ENCODE measurements at regions not wholly inside any gene's neighbourhood (a gene's known extent, or its start where the extent isn't known, plus 50 kb on each side); places are given as distances from the start of the nearest gene placed in this dataset.

- intact Hi-C loops (cut with DNase I), result no loop called here
- no peak for DNase-seq (ENCODE audit: low spot score)
Measured at GRCh38 chr5:57824047-57824446, 341.4 kb upstream of the ACTBL2 start.

GRCh38 chr5:57822651-57823050 is 340.0 kb upstream of the ACTBL2 start:
- intact Hi-C loops (cut with DNase I), result no loop called here
- DNase-seq (ENCODE audit: low spot score), result no peak

- no peak for DNase-seq (ENCODE audit: low spot score)
- intact Hi-C loops (cut with DNase I), result loop anchor here (5.0 kb wide), 1 partner anchor 44 kb away; no protein-coding TSS in a partner anchor
Measured at GRCh38 chr5:57818397-57818796, 335.8 kb upstream of the ACTBL2 start.

GRCh38 chr5:57817924-57818323 is 335.3 kb upstream of the ACTBL2 start:
- DNase-seq (ENCODE audit: low spot score), result no peak
- intact Hi-C loops (cut with DNase I), result loop anchor here (5.0 kb wide), 1 partner anchor 44 kb away; no protein-coding TSS in a partner anchor

- DNase-seq (ENCODE audit: low spot score), result no peak
Measured at GRCh38 chr5:57817001-57817453, 334.4 kb upstream of the ACTBL2 start.

GRCh38 chr5:57816108-57816507 is 333.5 kb upstream of the ACTBL2 start:
- DNase-seq (ENCODE audit: low spot score), result no peak
- intact Hi-C loops (cut with DNase I), result loop anchor here (5.0 kb wide), 1 partner anchor 46 kb away; no protein-coding TSS in a partner anchor

More at GRCh38 chr5:57817001-57817453, 334.4 kb upstream of the ACTBL2 start:
- intact Hi-C loops (cut with DNase I), result loop anchor here (5.0 kb wide), 1 partner anchor 45 kb away; no protein-coding TSS in a partner anchor

GRCh38 chr5:57805732-57806131 is 323.1 kb upstream of the ACTBL2 start:
- no peak for DNase-seq (ENCODE audit: low spot score)
- intact Hi-C loops (cut with DNase I), result no loop called here

GRCh38 chr5:57805170-57805569 is 322.6 kb upstream of the ACTBL2 start:
- intact Hi-C loops (cut with DNase I), result no loop called here

DNA sequence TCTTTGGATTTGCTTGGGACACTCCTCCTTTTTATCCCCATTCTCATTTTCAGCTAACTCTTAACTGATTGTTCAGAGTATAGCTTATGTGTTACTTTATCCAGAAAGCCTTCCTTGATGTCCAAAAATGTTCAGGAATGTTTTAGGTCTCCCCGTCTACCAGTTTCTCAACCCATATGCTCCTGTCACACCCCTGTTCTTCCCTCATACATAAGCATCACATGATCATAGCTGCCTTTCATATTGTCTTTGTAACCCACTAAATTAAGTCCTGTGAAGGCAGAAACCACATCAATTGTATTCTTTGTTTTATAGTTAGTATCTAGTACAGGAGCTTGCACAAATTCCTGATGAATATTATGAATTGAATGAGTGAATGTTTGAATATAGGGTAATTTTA is 321.9 kb upstream of the ACTBL2 start:
- intact Hi-C loops (cut with DNase I), result no loop called here
- no peak for DNase-seq (ENCODE audit: low spot score)

More at GRCh38 chr5:57805170-57805569, 322.6 kb upstream of the ACTBL2 start:
- no peak for DNase-seq (ENCODE audit: low spot score)

- intact Hi-C loops (cut with DNase I), result no loop called here
- no peak for DNase-seq (ENCODE audit: low spot score)
Measured at GRCh38 chr5:57804007-57804444, 321.4 kb upstream of the ACTBL2 start.

- intact Hi-C loops (cut with DNase I), result no loop called here
- no peak for DNase-seq (ENCODE audit: low spot score)
Measured at GRCh38 chr5:57802131-57802530, 319.5 kb upstream of the ACTBL2 start.

GRCh38 chr5:57795203-57795602 is 312.6 kb upstream of the ACTBL2 start:
- no peak for DNase-seq (ENCODE audit: low spot score)
- intact Hi-C loops (cut with DNase I), result no loop called here

- intact Hi-C loops (cut with DNase I), result no loop called here
- DNase-seq (ENCODE audit: low spot score), result no peak
Measured at GRCh38 chr5:57791875-57792274, 309.3 kb upstream of the ACTBL2 start.

DNA sequence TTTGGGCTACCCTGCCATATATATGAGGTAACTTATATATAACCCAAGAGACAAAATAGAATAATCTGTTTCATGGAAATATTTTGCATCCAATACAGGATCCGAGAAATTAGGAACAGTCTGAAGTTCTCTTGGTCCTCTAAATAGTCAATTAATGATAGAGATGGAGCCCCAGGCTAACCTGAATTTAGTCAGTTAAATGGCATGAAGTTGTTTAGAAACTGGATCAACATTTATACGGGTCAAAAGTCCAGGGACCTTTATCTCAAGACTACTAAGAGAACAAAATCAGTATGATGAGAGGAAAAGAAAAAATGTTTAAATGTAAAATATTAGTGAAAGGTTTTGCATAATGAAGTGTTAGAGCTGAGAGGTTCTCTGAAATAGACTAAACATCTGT is 303.3 kb upstream of the ACTBL2 start:
- no peak for DNase-seq (ENCODE audit: low spot score)
- intact Hi-C loops (cut with DNase I), result no loop called here

GRCh38 chr5:57784121-57784520 is 301.5 kb upstream of the ACTBL2 start:
- DNase-seq (ENCODE audit: low spot score), result no peak
- intact Hi-C loops (cut with DNase I), result loop anchor here (5.0 kb wide), 1 partner anchor 288 kb away; no protein-coding TSS in a partner anchor

- no peak for DNase-seq (ENCODE audit: low spot score)
- intact Hi-C loops (cut with DNase I), result loop anchor here (5.0 kb wide), 1 partner anchor 289 kb away; no protein-coding TSS in a partner anchor
Measured at GRCh38 chr5:57783693-57784092, 301.1 kb upstream of the ACTBL2 start.

DNA sequence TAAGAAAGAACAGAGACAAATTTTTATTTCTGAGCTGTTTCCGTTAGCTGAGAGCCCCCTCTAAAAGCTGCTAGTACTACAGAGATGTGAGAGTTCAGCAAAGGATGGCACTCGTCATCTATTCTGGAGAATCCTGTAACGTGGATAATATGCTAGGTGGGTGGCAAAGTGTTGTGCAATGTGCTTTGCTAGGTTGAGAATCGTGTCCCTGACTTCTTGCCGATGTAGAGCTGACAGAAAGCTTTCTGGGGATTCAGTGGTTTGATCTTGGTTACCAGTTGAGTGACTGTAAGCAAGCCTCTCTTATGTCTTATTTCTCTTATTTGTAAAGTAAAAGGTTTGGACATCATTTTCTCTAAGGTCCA is 298.3 kb upstream of the ACTBL2 start:
- intact Hi-C loops (cut with DNase I), result loop anchor here (5.0 kb wide), 1 partner anchor 291 kb away; no protein-coding TSS in a partner anchor
- DNase-seq (ENCODE audit: low spot score), result no peak

- intact Hi-C loops (cut with DNase I), result loop anchor here (5.0 kb wide), 1 partner anchor 292 kb away; no protein-coding TSS in a partner anchor
- peak; percentile 72 for DNase-seq (ENCODE audit: low spot score)
Measured at GRCh38 chr5:57780306-57780960, 297.8 kb upstream of the ACTBL2 start.

DNA sequence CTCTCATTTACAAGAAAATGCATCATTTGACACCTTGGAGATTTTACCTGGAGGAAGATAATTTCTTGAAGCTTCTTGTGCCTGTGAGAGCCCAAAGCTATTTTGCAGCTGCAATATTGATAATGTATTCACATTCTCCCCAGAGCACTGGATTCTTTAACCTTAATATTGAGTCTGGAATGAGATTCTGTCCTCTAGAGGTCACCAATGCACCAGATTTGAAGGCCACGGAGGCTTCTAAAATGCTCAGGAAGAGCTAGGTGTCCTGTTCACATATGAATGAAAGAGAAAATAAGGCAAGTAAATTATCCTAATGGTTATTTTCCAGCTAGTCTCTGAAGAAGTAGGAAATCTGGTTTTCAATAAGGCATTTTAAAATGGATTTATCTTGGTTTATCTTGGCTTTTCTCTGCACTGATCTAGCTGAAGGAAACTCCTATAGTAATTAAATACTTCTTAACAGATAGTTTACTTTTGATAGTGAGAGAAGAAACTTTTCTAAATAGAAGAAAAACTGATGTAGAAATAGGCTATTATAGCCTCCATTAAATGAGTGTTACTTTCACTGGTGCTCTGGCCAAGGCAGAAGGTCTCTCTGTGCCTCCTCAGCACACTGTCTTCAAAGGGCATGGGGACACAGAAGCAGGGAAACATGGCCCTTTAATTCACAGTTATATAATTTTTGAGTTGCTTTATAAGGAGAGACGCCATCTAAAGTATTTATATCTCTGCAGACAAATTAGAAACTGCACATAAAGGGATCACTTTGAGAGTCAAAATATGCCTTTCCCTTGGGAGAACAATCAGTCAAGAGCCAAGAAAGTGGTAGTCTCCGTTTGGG is 297.0 kb upstream of the ACTBL2 start:
- DNase-seq (ENCODE audit: low spot score), result no peak

DNA sequence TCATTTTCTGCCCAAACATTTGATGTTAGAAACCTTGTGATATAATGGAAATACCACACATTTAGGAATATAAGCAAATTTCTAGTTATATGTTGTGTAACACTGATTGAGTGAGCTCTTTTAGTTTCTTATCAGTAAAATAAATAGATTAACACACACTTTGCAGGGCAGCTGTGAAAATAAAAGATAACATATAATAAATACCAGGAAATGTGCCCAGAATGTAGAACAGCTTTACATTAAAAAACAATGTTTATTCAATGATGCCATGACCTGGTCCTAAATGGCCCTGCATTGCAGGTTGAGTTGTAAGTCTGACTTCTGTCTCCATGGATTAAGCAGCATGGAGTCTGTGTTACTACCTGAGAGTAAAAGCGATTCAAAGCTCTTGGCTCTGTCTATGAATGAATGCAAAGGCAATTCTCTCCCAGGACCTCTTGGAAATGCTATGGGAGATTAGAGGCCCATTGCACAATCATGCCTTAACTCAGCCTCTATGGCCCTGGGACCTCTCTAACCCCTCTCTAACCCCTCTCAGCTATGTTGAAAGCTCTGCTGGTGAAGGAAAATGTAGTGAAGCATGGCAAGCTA is 296.0 kb upstream of the ACTBL2 start:
- no peak for DNase-seq (ENCODE audit: low spot score)
- intact Hi-C loops (cut with DNase I), result loop anchor here (1.0 to 5.0 kb wide), 5 partner anchors 110 to 682 kb away; partner anchors contain the start of gene PLK2

More for the DNA sequence above, 297.0 kb upstream of the ACTBL2 start:
- intact Hi-C loops (cut with DNase I), result loop anchor here (1.0 to 5.0 kb wide), 6 partner anchors 109 to 681 kb away; partner anchors contain the start of gene PLK2
